ENCODE measurements at regions not wholly inside any gene's neighbourhood (a gene's known extent, or its start where the extent isn't known, plus 50 kb on each side); places are given as distances from the start of the nearest gene placed in this dataset.

GRCh38 chr11:110977661-110978060, 265.4 kb upstream of the ARHGAP20 start:
- TF ChIP-seq, protein P1, sequence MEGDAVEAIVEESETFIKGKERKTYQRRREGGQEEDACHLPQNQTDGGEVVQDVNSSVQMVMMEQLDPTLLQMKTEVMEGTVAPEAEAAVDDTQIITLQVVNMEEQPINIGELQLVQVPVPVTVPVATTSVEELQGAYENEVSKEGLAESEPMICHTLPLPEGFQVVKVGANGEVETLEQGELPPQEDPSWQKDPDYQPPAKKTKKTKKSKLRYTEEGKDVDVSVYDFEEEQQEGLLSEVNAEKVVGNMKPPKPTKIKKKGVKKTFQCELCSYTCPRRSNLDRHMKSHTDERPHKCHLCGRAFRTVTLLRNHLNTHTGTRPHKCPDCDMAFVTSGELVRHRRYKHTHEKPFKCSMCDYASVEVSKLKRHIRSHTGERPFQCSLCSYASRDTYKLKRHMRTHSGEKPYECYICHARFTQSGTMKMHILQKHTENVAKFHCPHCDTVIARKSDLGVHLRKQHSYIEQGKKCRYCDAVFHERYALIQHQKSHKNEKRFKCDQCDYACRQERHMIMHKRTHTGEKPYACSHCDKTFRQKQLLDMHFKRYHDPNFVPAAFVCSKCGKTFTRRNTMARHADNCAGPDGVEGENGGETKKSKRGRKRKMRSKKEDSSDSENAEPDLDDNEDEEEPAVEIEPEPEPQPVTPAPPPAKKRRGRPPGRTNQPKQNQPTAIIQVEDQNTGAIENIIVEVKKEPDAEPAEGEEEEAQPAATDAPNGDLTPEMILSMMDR (IDR thresholded peaks at IDR 0.05) = no peak

- TF ChIP-seq, protein P1 (IDR thresholded peaks at IDR 0.05) = no peak
Measured at GRCh38 chr11:110974731-110975130, 262.5 kb upstream of the ARHGAP20 start.

DNA sequence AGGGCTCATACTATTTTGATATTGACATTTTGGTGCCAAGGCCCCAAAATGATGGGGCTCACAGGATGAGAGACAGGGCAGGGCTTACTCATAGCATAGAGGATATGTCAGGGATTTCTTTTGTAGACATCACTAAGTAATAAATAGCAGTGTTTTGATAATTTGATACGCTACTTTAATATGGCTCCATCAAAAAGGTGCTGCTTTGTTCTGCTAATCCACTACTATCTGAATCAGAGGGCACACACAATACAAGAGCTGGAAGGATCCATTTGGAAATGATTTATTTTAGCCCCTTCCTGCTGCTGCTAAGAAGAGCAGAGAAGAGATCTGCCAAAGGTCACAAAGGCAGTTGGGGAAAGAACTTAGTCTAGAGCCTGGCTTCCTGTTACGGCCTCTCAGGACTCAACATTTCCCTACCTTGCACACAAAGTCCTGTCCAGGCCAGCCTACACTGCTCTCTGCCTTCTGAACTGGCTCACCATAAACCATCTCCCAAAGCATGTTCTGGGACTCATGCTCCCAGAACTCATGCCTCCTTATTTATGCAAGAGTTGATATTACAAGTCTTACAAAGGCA, 261.3 kb upstream of the ARHGAP20 start:
- TF ChIP-seq, protein P1 (IDR thresholded peaks at IDR 0.05) = no peak

DNA sequence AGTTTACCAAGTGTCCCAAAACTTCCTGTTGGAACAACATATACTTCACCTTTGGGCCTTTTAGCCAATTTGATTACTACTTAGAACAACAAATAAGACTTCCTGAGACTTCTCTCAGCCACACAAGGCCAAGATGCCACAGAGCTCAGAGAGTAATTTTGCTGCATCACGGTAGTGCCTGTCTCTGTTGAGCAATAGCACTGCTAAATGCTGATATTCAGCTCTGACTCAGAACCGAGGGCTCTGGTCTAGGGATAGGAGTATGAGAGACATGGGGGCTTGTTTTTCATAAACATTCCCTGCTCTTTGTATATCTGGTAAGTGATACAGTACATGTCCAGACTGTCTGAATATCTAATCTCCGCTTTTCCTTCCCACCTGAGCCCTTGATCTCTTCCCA, 260.4 kb upstream of the ARHGAP20 start:
- TF ChIP-seq, protein P1 (IDR thresholded peaks at IDR 0.05) = no peak

- TF ChIP-seq, protein P1 (IDR thresholded peaks at IDR 0.05) = no peak
Measured at GRCh38 chr11:110972106-110972505, 259.9 kb upstream of the ARHGAP20 start.

DNA sequence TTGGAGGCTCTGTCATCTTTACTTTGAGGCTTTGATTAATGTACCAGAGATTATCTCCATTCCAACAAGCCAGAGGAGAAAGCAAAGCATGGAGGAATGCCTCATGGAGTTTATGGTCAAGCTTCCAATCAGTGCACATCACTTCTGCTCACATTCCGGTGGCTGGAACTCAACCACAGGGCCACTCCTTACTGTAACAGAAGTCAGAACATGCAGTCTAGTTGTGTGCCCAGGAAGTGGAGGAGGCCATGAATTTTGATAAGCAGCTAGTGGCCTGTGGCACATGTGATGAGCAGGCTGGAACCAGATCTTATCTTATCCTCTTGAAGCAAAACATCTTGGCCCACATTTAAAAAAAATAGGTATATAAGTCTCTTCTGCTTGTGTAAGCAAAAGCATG, 258.9 kb upstream of the ARHGAP20 start:
- TF ChIP-seq, protein P1 (IDR thresholded peaks at IDR 0.05) = no peak

- TF ChIP-seq, protein P1 (IDR thresholded peaks at IDR 0.05) = no peak
Measured at GRCh38 chr11:110968348-110969062, 256.3 kb upstream of the ARHGAP20 start.

Data from LNCAP (cell line).